ENCODE measurements at regions not wholly inside any gene's neighbourhood (a gene's known extent, or its start where the extent isn't known, plus 50 kb on each side); places are given as distances from the start of the nearest gene placed in this dataset.

DNA sequence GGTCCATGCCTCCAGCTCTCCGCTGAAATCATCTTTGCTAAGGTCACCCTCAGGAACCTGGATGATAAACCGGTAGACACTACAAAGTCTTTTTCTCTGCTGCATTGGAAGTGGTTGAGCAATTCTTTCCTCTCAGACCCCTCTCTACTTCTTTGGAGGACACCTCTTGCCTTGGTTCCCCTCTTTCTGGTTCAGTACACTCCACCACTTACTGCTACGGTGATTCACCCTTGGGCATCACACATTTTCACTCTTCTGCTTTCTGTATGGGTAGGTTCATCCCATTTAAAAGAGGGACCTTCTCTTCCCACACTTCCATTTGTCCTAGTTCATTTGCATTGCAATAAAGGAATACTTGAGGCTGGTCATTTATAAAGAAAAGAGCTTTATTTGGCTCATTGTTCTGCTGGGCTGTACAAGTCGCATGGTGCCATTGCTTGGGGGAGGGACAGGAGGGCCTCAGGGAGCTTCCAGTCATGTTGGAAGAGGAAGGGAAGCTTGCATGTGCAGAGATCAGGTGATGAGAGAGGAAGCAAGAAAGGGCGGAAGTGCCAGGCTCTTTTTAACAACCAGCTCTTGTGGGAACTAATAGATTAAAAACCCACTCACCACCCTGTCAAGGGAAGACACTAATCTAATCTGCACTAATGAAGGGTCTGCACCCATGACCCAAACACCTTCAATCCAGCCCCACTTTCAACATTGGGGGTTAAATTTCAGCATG, 149.7 kb upstream of the TMEM170B start:
- no peak for TF ChIP-seq CTCF (IDR thresholded peaks at IDR 0.05; ENCODE audit: insufficient read depth, low read length, poor library complexity, severe bottlenecking)
- Histone ChIP-seq H3K36me3 (ENCODE audit: control insufficient read depth, insufficient read depth, low read length) (no peaks in the 10 kb centered on the region), H3K27me3 (replicated peaks; ENCODE audit: control insufficient read depth, insufficient read depth, low read length) (no peaks in the 10 kb centered on the region), H3K4me3 (replicated peaks; ENCODE audit: low read depth, low read length) (no peak overlapping the region)
- DNase-seq (ENCODE audit: extremely low read depth, insufficient read length): no peak

GRCh38 chr6:11386726-11387125, 150.8 kb upstream of the TMEM170B start:
- no peak for TF ChIP-seq CTCF (IDR thresholded peaks at IDR 0.05; ENCODE audit: insufficient read depth, low read length, poor library complexity, severe bottlenecking)
- no peak for DNase-seq (ENCODE audit: extremely low read depth, insufficient read length)
- H3K36me3 ChIP-seq (ENCODE audit: control insufficient read depth, insufficient read depth, low read length): no peaks in the 10 kb centered on the region
- H3K27me3 ChIP-seq (replicated peaks; ENCODE audit: control insufficient read depth, insufficient read depth, low read length): no peaks in the 10 kb centered on the region
- H3K4me3 ChIP-seq (replicated peaks; ENCODE audit: low read depth, low read length): no peak overlapping the region

- TF ChIP-seq CTCF (IDR thresholded peaks at IDR 0.05; ENCODE audit: insufficient read depth, low read length, poor library complexity, severe bottlenecking): no peak
- Histone ChIP-seq H3K27me3 (replicated peaks; ENCODE audit: control insufficient read depth, insufficient read depth, low read length) (no peaks in the 10 kb centered on the region), H3K36me3 (ENCODE audit: control insufficient read depth, insufficient read depth, low read length) (no peaks in the 10 kb centered on the region), H3K4me3 (replicated peaks; ENCODE audit: low read depth, low read length) (no peak overlapping the region)
- DNase-seq (ENCODE audit: extremely low read depth, insufficient read length): peak; percentile 63
Observed at GRCh38 chr6:11386323-11386722, 151.2 kb upstream of the TMEM170B start.

DNA sequence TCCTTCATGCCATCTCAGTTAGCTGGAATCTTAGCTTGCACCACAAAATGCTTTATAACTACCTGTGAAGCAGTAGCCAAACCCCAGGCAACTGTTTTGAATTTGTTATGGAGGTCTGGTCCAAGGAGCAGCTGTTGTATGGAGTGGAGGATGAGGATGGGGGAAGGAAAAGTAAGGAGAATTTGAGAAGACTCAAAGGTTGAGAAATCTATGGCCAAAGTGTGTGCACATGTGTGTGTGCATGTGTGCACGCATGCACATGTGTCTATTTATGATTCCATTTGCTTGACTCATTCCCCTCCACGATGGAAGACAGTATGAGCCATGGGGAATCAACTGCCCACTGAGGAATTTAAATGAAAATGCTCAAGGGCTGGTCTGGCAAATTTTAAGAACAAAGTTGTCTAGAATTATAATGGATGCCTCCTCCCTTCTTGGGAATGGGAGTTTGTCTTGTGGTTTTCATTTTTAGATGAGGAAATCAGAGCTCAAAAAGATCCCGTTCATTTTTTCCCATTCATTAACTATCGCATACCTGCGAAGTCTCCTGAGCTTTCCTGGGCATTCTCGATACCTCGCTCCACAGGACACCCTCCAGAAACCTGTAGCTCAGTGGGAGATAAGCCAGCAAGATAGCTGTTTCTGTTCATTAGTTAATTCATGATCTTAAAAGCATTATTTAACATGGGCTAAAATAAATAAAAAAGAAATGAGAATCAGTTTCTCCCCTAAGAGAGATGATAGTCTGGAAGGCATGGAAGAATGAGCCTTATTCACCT, 152.3 kb upstream of the NEDD9 start:
- Histone ChIP-seq H3K36me3 (ENCODE audit: control insufficient read depth, insufficient read depth, low read length) (no peaks in the 10 kb centered on the region; the same call in 1 of the 2 replicates), H3K27me3 (replicated peaks; ENCODE audit: control insufficient read depth, insufficient read depth, low read length) (no peaks in the 10 kb centered on the region), H3K4me3 (replicated peaks; ENCODE audit: low read depth, low read length) (no peak overlapping the region)
- DNase-seq (ENCODE audit: extremely low read depth, insufficient read length): no peak
- TF ChIP-seq CTCF (IDR thresholded peaks at IDR 0.05; ENCODE audit: insufficient read depth, low read length, poor library complexity, severe bottlenecking): no peak

DNA sequence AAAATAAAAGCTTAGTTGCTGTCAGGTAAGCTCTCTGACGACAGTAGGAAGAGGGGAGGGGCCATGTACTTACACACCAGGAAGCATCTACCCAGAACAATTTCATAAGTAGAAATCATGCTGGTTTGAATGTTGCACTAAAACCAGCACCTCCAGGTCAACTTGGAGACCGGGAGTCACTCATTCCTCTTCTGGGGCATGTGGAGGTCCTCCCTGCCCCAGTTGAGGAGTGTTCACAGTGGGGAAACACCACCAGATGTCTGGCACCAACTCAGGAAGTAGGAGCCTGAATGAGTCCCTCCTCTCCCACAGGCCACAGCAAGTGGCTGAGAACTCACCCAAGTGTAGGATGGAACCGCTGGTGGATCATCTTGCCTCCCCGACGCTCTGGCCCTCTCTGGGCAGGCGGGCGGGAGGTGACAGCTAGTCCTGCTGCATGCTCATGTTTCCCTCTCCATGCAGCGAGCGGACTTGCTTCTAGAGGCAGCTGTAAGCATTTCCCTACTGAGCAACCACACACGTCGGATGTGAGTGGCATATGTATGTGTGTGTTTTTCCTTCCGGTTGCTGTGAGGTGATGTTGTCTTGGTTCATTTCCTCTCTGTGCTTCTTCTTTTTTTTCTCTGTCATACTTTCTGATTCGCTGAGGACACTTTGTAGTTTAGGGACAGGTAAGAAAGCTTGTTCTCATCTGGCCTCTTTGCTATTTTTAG, 149.5 kb upstream of the NEDD9 start:
- peaks cover 4% of the 10 kb centered on the region; the same call in 1 of the 2 replicates for H3K36me3 ChIP-seq (ENCODE audit: control insufficient read depth, insufficient read depth, low read length)
- peak overlapping the region; percentile 75 for H3K4me3 ChIP-seq (replicated peaks; ENCODE audit: low read depth, low read length)
- no peaks in the 10 kb centered on the region for H3K27me3 ChIP-seq (replicated peaks; ENCODE audit: control insufficient read depth, insufficient read depth, low read length)
- no peak for TF ChIP-seq CTCF (IDR thresholded peaks at IDR 0.05; ENCODE audit: insufficient read depth, low read length, poor library complexity, severe bottlenecking)
- DNase-seq (ENCODE audit: extremely low read depth, insufficient read length): peak; percentile 86
